ENCODE measurements at regions not wholly inside any gene's neighbourhood (a gene's known extent, or its start where the extent isn't known, plus 50 kb on each side); places are given as distances from the start of the nearest gene placed in this dataset.
"Not testable (repeated sequence)": the region's sequence is repeated elsewhere in the genome, so short reads cannot be mapped to it uniquely, and the experiment has no call there.

DNA sequence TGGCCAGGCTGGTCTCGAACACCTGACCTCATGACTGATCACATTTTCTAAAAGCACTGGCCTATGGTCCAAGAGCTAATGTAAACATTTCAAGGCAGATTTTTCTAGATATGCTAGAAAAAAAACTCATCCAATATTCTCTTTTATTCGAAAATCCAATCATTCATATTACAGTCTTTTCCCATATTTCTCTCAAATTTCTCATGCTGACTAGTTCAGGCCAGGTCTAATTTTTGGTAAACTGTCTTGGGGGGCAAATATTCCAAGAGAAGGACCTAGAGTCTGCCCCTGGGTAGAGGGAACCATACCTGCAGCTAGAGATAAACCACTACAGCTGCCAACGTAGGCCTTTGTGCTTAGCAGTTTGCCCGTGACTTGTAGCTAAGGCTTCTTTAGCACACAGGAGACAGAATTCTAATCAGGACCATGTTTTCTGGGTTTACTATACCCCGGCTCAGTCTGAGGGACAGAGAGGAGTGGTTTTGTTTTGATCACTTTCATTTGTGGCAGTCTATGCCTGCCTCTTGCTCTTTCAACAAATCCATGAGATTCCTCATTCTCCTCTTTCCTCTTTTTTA, 71.8 kb upstream of the CITED2 start:
- no peak for DNase-seq (ENCODE audit: low spot score)

DNA sequence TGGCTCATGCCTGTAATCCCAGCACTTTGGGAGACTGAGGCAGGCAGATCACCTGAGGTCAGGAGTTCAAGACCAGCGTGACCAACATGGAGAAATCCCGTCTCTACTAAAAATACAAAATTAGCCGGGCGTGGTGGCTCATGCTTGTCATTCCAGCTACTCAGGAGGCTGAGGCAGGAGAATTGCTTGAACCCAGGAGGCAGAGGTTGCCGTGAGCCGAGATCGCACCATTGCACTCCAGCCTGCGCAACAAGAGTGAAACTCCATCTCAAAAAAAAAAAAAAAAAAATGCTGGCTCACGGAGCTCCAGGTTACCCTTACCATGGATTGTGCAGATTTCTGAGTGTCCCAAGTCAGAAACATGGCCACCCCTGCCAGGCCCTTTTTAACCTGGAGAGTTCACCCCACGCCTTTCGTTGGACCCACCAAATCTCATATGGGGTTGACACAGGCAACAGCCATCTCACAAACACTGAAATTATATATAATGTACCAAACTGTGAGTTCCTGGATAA, 69.9 kb upstream of the CITED2 start:
- DNase-seq (ENCODE audit: low spot score) = not testable (repeated sequence)

DNA sequence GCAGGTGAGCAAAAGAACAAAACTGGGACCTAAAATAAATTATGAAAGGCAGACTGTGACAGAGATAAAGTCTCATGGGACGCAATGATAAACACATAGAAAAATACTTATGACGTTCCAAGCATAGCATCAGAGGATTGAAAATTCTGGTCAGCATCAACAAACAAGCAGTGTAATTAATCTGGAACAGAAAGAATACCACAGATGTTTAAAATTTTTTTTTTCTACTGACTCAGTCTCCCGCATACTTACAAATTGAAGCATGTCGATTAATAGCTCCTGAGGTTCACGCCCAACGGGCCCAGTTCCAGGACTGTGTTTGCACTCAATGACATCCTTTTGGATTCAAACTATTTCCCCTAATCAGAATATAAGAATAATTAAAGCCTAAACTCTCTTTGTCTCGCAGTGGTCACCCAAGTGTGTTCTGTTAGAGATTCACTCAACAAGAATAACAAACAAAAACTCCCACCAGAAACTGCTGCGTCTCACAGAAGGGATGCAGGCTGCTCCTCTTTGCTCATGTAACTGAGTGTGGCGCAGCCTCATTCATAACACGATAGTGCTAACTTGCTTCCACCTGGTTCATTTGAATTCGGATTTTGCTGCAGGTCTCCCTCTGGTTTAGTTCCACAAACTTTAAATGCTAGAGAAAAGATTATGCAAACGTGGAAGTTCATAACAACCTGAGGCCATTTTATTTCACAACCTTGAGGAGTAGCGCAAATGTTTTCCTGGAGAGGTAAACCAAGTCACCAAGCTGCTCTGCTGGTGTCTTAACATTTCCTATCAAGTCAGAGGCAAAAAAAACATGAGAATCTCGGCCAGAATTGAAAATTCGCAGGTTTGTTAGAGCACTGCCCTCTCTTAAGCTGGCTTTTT, 69.0 kb upstream of the CITED2 start:
- DNase-seq (ENCODE audit: low spot score) = no peak

DNA sequence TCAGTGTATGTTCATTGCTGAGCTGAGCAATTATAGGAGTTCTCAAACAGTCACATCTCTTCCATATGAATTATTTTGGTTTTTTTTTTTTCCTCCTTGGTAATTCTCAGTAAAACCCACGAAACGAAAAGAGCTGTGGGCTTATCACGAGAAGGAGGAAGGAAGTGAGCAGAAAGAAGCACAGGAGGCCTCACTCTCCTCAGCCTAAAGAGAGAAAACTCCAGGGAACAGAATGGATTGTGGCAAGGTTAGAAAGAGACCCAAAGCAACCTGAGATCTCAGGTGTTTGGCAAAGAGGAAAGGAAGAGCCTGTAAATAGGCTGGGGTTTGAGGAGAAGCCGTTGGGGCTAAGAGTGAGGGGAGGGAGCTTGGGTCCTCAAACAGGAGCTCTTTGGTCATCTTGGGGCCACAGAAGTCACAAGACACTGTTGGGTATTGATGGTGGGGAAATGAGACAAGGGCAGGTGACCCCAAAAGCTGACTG, 67.8 kb upstream of the CITED2 start:
- DNase-seq (ENCODE audit: low spot score) = no peak

DNA sequence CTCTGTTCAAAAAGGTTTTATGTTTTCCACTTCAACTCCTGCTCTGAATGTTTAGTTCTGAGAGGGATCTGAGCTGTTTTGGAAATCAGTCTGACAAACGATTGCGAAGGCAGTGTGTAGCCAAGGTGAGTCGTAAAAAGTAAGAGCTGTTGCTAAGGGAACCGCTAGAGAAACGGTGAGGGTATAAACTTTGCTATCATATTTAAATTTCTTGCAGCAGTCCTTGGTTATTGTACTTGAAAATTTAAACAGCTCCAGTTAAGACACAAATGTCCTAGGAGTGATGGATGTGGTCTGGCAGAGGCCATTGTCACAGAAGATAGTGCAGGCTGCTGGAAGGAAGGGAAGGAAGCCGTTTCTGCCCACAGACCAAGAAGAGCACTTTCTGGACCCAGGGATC, 64.9 kb upstream of the CITED2 start:
- no peak for DNase-seq (ENCODE audit: low spot score)

DNA sequence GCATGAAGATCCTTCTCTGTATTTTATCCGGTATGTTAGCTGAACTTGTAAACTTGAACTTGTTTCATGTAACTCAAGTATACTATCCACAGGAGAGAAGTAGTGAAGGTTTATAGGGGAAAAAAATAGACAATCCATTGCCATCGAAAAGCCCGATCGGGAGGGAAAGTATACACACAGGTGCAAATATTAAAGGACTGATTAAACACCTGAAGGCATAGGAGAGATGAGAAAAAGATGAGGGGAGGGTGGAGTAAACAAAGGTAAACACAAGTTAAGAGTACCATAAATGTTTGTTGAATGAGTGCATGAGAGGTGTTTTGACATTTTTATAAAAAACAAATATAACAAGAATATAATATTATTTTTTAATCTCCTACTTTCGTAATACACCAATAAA, 64.3 kb upstream of the CITED2 start:
- DNase-seq (ENCODE audit: low spot score) = no peak

DNA sequence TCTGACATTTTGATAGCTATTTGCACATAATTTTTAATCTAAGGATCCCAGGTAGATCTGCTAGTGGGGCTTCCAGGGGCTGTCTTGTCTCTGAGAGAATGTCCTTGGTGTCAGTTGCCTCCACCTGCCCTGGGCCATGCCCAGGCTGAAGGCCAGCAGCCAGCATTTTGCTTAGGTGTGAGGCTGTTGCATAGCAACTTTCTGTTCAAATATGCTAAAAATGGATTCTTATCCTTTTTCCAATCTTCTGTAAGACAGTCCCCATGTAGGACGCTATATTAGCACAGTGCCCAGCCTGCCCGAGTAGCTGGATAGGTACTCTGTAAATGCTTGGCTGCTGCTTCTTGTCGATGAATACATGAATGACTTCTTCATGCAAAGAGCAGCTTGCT, 62.5 kb upstream of the CITED2 start:
- no peak for DNase-seq (ENCODE audit: low spot score)

DNA sequence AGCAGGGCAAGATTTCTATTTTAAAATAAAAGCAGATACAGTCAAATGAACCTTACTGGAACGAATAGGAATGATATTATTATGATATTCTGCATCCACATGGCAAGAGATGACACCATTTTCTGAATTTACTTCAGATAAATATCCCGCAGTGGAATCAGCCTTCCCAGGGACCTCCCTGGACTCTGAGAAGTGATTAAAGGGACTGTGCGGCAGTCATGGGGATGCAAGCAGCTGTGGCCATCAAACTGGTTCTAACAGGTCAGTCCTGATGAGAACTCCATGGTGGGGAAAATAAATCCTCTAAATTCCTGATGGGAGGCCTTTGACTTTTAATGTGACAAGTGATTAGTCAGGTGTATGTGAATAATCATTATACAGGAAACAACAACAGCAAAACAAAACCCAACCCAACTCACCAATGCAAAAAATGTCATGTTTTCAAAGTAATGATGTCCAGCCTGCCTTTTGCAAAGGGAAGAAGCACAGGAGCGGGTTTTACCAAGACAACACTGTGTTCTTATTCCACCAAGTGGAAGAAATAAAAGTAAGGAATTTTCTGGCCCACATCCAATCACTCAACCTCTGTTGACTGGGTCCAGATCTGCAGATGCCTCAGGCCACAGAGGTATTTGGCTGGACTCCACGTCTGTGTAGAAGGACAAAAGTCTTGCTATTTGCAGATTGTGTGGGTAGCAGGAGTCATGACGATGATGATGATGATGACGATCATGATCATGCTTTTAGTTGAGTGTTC, 61.9 kb upstream of the CITED2 start:
- no peak for DNase-seq (ENCODE audit: low spot score)

DNA sequence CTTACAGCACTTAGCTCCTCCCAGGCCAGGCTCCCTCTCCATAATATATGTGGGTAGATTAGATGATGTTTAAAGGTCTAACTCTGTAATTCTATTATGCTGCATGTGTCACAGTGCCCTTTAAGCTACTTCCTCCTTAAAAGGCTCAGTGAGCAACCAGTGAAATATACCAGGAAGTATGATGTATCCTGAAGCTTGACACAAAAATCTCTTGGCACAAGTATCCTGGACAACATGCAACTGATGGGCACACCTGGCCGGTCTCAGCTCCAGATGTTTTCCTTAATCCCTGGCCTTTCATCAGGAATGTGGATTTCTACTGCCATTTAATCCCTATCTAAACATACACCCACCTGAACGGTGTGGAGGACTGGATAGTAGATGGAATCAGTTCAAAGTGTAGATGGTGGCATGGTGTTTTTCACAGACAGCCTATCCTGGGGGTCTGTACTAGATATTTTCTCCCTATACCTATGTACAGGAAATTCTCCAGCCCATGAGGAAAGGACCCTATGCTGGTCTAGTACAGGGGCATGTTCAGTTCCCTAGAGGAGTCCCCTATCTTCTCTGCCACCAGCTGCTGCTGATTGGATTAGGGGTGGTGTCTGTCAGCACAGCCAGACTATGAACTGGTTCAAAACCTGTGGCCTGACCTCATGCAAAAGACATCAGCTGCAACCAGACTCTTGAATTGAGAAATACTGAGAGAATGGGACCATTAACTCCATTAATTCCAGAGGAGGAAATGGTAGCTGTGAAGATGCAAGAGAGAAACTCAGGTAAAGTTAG, 59.4 kb upstream of the CITED2 start:
- DNase-seq (ENCODE audit: low spot score) = no peak

DNA sequence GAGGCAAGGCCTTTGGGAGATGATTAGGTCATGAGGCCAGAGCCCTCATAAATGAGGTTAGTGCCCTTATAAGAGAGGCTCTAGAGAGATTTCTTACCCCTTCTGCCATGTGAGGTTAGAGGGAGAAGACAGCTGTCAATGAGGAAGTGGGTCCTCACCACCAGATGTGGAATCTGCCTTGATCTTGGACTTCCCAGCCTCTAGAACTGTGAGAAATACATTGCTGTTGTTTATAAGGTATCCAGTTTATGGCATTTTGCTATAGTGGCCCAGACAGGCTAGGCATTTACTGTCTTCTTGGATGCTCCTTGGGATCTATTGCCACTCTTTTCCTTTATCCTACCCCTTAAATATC, 57.1 kb upstream of the CITED2 start:
- no peak for DNase-seq (ENCODE audit: low spot score)

DNA sequence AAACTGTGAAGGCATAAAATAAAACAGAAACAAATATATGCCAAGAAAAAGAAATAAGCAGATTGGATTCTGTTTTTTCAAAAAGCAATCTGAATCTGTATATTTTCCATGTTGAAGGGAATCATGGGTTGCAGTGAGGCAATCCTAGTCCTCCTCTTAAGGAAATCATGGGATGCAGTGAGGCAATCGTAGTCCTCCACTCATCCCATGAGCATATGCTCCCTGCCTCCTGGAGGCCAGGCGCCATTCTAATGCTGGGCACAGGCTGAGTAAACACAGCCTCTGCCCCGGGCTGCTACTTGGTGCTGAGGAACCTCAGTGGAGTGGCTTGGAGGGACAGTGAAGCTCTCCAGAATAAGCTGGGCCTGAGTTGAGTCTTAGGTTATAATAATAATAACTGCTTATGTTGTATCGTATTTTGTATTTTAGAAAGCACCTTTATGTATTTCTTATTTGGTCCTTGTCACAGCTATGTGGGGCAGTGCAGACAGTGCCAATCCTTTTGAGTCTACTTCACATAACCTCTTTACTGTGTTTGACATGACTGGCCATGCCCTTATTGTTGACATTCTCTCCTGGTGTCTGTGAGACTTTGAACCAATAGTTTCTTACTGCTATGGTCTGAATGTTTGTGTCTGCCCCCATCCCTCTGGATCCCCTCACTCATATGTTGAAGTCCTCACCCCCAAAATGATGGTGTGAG, 56.6 kb upstream of the CITED2 start:
- DNase-seq (ENCODE audit: low spot score) = no peak

DNA sequence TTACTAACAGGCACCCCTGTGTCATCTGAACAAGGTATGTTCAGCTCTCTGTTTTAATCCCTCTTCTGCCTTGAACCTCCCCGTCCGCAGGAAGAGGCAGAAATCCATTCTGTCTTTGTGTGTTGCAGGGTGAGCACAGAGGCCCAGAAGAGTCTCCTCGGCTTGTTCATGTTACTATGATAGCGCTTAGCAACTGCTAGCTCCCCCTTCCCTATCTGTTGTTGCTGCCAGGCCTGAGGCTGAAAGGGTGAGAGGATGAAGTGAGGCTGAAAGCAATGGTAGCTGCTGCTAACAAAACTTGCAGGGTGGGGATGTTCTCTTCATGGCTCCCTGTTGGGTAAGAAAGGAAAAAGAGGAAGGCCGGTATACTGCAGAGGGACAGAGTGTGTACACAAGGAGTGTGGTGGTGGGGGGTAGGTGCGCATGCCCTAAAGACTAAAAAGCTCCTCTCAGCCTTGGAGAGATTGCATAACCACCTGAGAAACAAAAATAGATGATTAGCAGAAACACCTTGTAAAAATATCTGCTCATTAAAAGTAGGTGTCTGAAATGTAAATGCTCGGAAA, 55.2 kb upstream of the CITED2 start:
- no peak for DNase-seq (ENCODE audit: low spot score)

DNA sequence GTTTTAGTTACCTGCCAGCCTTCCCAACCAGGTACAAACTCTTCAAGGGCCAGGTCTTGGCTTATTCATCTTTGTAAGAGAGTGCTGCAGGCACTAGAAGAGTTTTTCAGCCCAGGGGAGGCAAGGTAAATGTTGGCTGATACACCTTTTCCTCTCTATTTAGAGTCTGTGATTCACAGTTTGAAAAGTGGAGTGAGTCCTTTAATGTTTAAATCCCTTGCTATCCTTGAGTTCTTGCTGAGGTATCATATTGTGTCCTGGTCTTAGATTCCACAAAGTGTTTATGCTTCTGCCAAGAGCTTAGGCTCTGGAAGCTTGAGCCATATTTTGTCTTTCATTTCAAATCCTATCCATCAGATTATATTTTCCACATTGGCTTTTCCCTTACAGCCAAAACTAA, 52.8 kb upstream of the CITED2 start:
- no peak for DNase-seq (ENCODE audit: low spot score)

DNA sequence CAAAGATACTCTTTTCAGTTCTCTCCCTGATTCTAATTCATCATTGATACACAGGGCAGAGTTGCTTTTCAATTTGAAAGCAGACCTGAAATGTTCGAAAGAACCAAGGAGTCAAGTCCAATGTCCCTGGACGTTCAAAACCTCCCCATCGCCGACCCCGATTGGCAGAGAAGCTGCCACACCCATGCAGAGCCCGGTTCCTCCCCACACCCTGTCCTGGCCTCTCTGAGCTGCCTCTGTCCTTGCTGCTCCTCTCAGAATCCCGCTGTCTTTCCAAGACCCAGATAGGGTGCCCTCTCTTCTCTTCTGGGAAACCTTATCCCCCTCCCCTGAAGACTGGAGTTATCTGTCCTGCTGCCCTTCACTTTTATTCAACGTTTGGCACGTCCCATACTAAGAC, 52.3 kb upstream of the CITED2 start:
- no peak for DNase-seq (ENCODE audit: low spot score)

DNA sequence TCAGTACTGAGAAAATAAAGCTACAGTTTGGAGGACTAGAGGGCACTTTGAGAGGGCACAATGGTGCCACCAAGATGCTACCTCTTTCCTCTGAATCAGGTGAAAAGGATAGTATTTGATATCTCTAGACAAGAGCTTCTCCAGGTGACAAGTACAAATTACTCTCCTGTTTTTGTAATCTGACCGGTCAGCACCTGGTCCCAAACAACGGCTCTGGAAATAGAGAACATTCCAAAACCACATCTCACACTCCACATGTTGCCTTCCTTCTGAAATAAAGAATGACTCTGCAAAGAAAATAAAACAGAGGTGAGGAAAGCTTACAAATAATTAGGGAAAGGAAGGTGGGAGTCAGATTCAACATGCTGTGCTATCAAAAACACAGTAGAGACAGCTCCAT, 51.3 kb upstream of the CITED2 start:
- DNase-seq (ENCODE audit: low spot score) = no peak

DNA sequence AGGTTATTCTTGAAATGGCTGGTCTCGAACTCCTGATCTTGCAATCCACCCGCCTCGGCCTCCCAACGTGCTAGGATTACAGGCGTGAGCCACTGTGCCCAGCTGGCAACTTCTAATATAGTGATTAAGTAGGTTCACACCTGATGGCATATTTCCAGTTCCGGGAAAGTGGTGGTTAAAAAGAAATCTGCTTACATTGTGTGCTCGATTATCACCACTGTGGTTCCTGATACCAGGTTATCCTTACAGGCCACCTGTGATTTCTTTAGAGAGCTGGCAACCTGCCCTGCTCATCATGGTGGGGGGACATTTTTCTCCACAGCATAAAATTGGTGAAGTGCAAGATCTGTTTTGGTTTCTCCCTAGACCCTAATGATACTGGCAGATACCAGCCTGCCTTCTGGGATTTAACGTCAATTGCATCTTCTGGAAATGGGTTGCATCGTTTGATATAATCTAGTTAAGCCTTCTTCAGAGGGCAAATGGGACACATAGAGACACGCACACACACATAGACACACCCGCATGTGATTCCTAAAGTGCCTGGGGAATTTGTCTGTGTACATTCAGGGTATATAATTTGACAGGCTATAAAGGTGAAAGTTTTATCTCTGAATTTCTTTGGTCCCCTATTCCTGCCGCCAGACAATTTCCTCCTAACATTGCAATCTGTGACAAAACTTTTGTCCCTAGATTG, 49.7 kb upstream of the CITED2 start:
- no peak for DNase-seq (ENCODE audit: low spot score)
